Skeletal muscle cell (primary cell): ENCODE measurements at regions not wholly inside any gene's neighbourhood (a gene's known extent, or its start where the extent isn't known, plus 50 kb on each side); places are given as distances from the start of the nearest gene placed in this dataset.
"Not testable (repeated sequence)": the region's sequence is repeated elsewhere in the genome, so short reads cannot be mapped to it uniquely, and the experiment has no call there.

ENCODE experiments used
- DNase-seq: peaks from one replicate; pipeline ENCODE4 v3.0.0-alpha.2; 2010; ENCODE audit warnings: low read depth
- H3K4me3 ChIP-seq: 2 replicates; pipeline ENCODE4 v1.5.1; 2011; ENCODE audit warnings: low read depth, mild to moderate bottlenecking, control low read depth, low read length, moderate library complexity

GRCh38 chr13:22964245-22964966 is 216.4 kb upstream of the SGCG start:
- no peak for DNase-seq
- H3K4me3 ChIP-seq = no peak overlapping the region

- not testable (repeated sequence) for H3K4me3 ChIP-seq, DNase-seq
These were observed 215.5 kb upstream of the SGCG start for GRCh38 chr13:22965011-22965857.

GRCh38 chr13:22965858-22966239 is 214.9 kb upstream of the SGCG start:
- not testable (repeated sequence) for H3K4me3 ChIP-seq, DNase-seq

GRCh38 chr13:22966753-22967152 is 214.0 kb upstream of the SGCG start:
- DNase-seq, H3K4me3 ChIP-seq: not testable (repeated sequence)

- H3K4me3 ChIP-seq = no peak overlapping the region
- DNase-seq = no peak
These were observed 213.1 kb upstream of the SGCG start for GRCh38 chr13:22967669-22968068.

- no peak overlapping the region for H3K4me3 ChIP-seq
- DNase-seq = no peak
These were observed 200.8 kb upstream of the SGCG start for GRCh38 chr13:22979952-22980351.

- DNase-seq = no peak
- no peak overlapping the region for H3K4me3 ChIP-seq
These were observed 199.8 kb upstream of the SGCG start for GRCh38 chr13:22980936-22981335.

GRCh38 chr13:22993148-22993547 is 187.6 kb upstream of the SGCG start:
- no peak overlapping the region for H3K4me3 ChIP-seq
- no peak for DNase-seq

GRCh38 chr13:23003446-23003845 is 177.3 kb upstream of the SGCG start:
- DNase-seq = no peak
- no peak overlapping the region for H3K4me3 ChIP-seq

GRCh38 chr13:23007426-23007825 is 173.4 kb upstream of the SGCG start:
- DNase-seq = no peak
- H3K4me3 ChIP-seq = no peak overlapping the region

GRCh38 chr13:23018143-23018542 is 162.6 kb upstream of the SGCG start:
- no peak overlapping the region for H3K4me3 ChIP-seq
- no peak for DNase-seq

- H3K4me3 ChIP-seq = no peak overlapping the region
- DNase-seq = peak; percentile 9
These were observed 160.4 kb upstream of the SGCG start for GRCh38 chr13:23020246-23020843.

GRCh38 chr13:23021906-23022305 is 158.9 kb upstream of the SGCG start:
- no peak overlapping the region for H3K4me3 ChIP-seq
- no peak for DNase-seq

GRCh38 chr13:23022704-23023103 is 158.1 kb upstream of the SGCG start:
- H3K4me3 ChIP-seq = no peak overlapping the region
- DNase-seq = no peak

- H3K4me3 ChIP-seq = no peak overlapping the region
- DNase-seq = no peak
These were observed 154.7 kb upstream of the SGCG start for GRCh38 chr13:23025864-23026608.

- no peak overlapping the region for H3K4me3 ChIP-seq
- no peak for DNase-seq
These were observed 141.4 kb upstream of the SGCG start for GRCh38 chr13:23039266-23039935.

GRCh38 chr13:23042181-23042580 is 138.6 kb upstream of the SGCG start:
- no peak for DNase-seq
- H3K4me3 ChIP-seq = no peak overlapping the region

- DNase-seq = no peak
- no peak overlapping the region for H3K4me3 ChIP-seq
These were observed 135.9 kb upstream of the SGCG start for GRCh38 chr13:23044906-23045305.

- no peak for DNase-seq
- H3K4me3 ChIP-seq = no peak overlapping the region
These were observed 130.7 kb upstream of the SGCG start for GRCh38 chr13:23050126-23050525.
